HUES48 (cell line): ENCODE measurements at regions not wholly inside any gene's neighbourhood (a gene's known extent, or its start where the extent isn't known, plus 50 kb on each side); places are given as distances from the start of the nearest gene placed in this dataset.

ENCODE experiments used
- H3K27ac ChIP-seq: one replicate; pipeline ENCODE4 v1.7.0; 2013; ENCODE audit warnings: low read depth, low read length, inconsistent platforms
- H3K27me3 ChIP-seq: 2 replicates; pipeline ENCODE4 v1.6.1; 2013; ENCODE audit warnings: mild to moderate bottlenecking, low read length; ENCODE audit not compliant: control insufficient read depth, insufficient read depth
- H3K36me3 ChIP-seq: 2 replicates; pipeline ENCODE4 v1.6.1; 2013; ENCODE audit warnings: low read length; ENCODE audit not compliant: control insufficient read depth, insufficient read depth
- H3K4me1 ChIP-seq: 2 replicates; pipeline ENCODE4 v1.6.1; 2013; ENCODE audit warnings: mild to moderate bottlenecking, low read length; ENCODE audit not compliant: control insufficient read depth, insufficient read depth
- H3K4me3 ChIP-seq: 2 replicates; pipeline ENCODE4 v1.5.1; 2013; ENCODE audit warnings: mild to moderate bottlenecking, low read depth, low read length
- H3K9ac ChIP-seq: 2 replicates; pipeline ENCODE4 v1.6.1; 2013; ENCODE audit warnings: mild to moderate bottlenecking, low read depth, low read length, moderate library complexity
- H3K9me3 ChIP-seq: 2 replicates; pipeline ENCODE4 v1.6.1; 2013; ENCODE audit warnings: low read length; ENCODE audit not compliant: control insufficient read depth, insufficient read depth

DNA sequence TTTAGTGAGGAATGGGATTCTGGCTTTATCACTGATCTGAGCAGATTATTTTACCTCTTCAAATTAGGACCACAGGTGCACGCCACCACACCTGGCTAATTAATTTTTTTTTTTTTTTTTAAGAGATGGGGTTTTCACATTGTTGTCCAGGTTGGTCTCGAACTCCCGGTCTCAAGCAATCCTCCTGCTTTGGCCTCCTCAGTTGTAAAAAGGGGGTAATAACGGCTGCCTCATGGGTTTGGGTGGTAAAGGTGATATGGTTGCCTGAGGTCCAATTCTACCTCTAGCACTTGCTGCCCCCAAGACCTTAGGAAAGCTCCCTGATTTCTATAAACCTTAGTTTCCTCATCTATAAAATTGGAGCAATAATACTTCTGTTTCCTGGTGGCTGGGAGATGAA is 130.7 kb upstream of the HS3ST2 start:
- no peaks in the 10 kb centered on the region for H3K27me3 ChIP-seq
- peaks cover 18% of the 10 kb centered on the region for H3K4me1 ChIP-seq
- peaks cover 9% of the 10 kb centered on the region; the same call in 1 of the 2 replicates for H3K9me3 ChIP-seq
- H3K9ac ChIP-seq, result no peak overlapping the region
- H3K27ac ChIP-seq, result no peak overlapping the region
- no peaks in the 10 kb centered on the region for H3K36me3 ChIP-seq
- H3K4me3 ChIP-seq, result no peak overlapping the region

DNA sequence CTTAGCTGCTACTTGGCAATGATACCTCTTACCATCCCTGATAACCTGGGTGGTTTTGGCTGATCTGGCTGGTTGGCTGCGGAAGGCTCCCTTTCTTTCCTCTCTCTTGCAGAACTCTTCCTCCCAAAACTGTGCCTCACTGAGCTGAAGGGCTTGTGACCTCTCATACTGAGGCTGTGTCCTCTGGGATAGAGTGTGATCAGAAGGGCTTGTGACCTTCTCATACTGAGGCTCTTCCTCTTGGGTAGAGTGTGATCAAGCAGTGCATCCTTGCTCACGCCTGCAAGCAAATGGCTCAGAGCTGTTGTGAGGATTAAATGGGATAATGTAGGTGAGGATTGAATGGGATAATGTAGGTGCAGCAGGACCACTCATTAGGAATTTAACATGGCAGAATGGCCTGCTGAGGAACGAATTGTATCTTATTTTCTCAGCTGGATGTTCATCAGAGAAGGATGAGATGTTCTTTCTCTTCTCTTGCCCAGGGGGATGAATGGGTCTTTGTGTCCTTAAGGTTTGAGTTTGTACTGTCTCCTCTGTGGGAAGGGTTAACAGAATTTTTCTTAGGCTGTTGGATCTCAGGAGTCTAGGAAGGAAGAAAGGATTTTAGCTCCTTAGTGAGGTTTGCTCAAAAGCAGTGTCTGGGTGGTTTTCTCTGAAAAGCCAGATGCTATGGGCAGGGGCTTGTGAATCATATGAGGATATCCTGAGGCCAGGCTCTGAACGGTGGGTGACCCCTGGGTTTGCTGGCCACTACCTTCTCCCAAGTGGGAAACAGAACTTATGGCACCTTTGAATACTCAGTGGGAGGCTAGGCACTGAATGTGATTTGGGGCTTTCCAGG is 130.0 kb upstream of the HS3ST2 start:
- Histone ChIP-seq H3K27ac (no peak overlapping the region), H3K4me3 (no peak overlapping the region), H3K4me1 (peaks cover 18% of the 10 kb centered on the region), H3K9ac (no peak overlapping the region), H3K27me3 (no peaks in the 10 kb centered on the region), H3K36me3 (no peaks in the 10 kb centered on the region), H3K9me3 (peaks cover 9% of the 10 kb centered on the region; the same call in 1 of the 2 replicates)

DNA sequence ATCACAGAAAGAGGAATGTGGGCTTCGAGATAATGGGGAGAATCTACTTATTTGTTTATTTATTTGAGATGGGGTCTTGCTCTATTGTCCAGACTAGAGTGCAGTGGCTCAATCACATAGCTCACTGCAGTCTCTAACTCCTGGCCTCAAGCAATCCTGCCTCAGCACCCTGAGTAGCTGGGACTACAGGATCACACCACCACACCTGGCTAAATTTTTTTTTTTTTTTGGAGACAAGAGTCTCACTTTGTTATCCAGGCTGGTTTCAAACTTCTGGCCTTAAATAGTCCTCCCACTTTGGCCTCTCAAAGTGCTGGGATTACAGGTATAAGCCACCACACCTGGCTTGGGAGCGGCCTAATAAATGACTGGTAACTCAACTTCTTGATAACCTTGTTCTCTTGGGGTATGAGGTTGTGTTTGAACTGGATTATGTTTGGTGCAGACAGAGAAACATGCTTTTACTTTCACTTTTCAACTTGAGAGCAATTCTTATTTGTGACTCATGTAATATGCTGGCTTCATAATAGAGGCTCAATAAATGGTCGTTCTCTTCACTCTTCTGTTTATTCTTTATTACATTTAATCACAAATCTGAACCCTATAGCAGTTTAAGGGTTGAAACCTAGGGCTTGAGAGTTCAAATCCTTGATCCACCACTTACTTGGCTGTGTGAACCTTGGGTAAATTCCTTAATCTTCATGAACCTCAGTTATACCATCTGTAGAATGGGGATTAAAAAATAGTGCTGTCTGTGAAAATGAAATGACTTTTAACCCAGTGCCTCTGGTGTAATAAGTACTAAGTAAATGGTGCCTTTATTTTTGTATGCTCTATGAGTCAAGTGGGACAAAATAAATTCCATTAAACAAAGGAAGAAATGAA is 129.1 kb upstream of the HS3ST2 start:
- H3K36me3 ChIP-seq, result no peaks in the 10 kb centered on the region
- H3K9ac ChIP-seq, result no peak overlapping the region
- H3K27ac ChIP-seq, result no peak overlapping the region
- H3K27me3 ChIP-seq, result no peaks in the 10 kb centered on the region
- H3K9me3 ChIP-seq, result peaks cover 9% of the 10 kb centered on the region; the same call in 1 of the 2 replicates
- peaks cover 18% of the 10 kb centered on the region for H3K4me1 ChIP-seq
- H3K4me3 ChIP-seq, result no peak overlapping the region

DNA sequence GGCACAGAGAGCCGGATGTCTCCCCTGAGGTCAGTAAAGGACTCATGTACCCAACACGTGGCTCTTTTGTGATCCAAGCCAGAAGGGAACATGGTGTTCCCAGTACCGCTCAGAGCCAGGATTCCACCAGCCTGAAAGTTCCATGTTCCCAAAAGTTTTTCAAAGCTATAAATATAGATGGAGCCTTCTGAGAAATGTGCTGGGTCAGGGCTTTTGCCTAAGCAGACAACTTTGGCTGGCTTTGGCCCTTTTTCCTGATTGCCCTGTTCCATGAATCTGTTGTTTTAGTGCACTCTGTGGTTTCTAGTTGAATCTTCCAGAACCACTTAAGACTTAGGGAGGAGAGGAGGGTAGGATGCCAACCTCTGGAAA is 128.5 kb upstream of the HS3ST2 start:
- H3K4me1 ChIP-seq, result peaks cover 13% of the 10 kb centered on the region
- H3K9me3 ChIP-seq, result peaks cover 9% of the 10 kb centered on the region; the same call in 1 of the 2 replicates
- no peak overlapping the region for H3K9ac ChIP-seq
- no peak overlapping the region for H3K4me3 ChIP-seq
- H3K27ac ChIP-seq, result no peak overlapping the region
- H3K27me3 ChIP-seq, result no peaks in the 10 kb centered on the region
- H3K36me3 ChIP-seq, result no peaks in the 10 kb centered on the region

DNA sequence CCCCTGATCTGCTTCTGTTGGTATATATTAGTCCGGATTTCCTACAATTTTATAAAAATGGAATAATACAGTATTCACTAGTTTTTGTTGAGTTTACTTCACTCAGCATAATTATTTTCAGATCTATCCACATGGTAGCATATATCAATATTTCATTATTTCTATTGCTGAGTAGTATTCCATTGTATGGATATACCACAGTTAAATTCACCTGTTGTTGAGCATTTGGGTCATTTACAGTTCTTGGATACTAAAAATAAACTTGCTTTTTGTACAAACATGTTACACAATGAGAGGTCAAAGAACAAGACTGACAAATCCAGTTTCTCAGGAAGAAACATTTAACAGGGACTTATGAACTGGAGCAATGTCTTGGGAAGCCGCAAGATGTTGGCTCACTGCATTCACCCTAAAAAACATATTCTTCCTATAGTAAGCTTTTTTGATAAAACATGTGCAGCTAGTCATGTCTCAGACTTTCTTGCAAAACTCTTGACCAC is 126.9 kb upstream of the HS3ST2 start:
- H3K4me3 ChIP-seq, result no peak overlapping the region
- H3K36me3 ChIP-seq, result no peaks in the 10 kb centered on the region
- H3K9me3 ChIP-seq, result peaks cover 9% of the 10 kb centered on the region; the same call in 1 of the 2 replicates
- H3K27me3 ChIP-seq, result no peaks in the 10 kb centered on the region
- no peak overlapping the region for H3K27ac ChIP-seq
- 0 out of 2 replicates have a peak, but pooled peaks cover 4% of the 10 kb centered on the region for H3K4me1 ChIP-seq
- H3K9ac ChIP-seq, result no peak overlapping the region

DNA sequence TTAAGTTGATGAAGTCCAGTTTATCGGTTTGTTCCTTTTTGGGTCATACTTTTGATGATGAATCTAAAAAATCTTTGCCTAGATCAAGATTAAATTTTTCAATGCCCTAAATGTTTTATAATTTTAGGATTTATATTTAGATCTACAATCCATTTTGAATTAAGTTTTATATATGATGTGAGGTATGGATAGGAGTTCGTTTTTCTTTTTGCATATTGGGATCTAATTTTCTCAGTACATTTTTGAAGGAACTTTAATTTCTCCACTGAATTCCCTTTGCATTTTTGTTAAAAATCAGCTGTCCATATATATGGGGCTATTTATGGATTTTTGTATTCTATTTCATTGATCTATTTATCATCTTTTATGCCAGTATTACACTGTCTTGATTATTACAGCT is 125.5 kb upstream of the HS3ST2 start:
- H3K27ac ChIP-seq, result no peak overlapping the region
- H3K9me3 ChIP-seq, result peaks cover 9% of the 10 kb centered on the region; the same call in 1 of the 2 replicates
- H3K27me3 ChIP-seq, result no peaks in the 10 kb centered on the region
- no peaks in the 10 kb centered on the region for H3K36me3 ChIP-seq
- H3K9ac ChIP-seq, result no peak overlapping the region
- H3K4me1 ChIP-seq, result 0 out of 2 replicates have a peak, but pooled peaks cover 2% of the 10 kb centered on the region
- no peak overlapping the region for H3K4me3 ChIP-seq

DNA sequence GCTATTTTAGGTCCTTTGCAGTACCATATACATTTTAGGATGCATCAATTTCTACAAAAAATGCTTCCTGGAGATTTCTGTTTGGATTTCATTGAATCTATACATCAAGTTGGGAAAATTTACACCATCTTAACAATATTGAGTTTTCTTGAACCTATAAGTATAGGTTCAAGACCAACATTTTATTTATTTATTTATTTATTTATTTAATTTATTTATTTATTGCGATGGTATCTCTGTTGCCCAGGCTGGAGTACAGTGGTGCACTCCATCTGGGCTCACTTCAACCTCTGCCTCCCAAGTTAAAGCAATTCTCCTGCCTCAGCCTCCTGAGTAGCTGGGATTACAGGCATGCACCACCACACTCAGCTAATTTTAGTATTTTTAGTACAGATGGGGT is 125.0 kb upstream of the HS3ST2 start:
- no peak overlapping the region for H3K27ac ChIP-seq
- no peaks in the 10 kb centered on the region for H3K36me3 ChIP-seq
- H3K9ac ChIP-seq, result no peak overlapping the region
- peaks cover 9% of the 10 kb centered on the region; the same call in 1 of the 2 replicates for H3K9me3 ChIP-seq
- H3K27me3 ChIP-seq, result no peaks in the 10 kb centered on the region
- H3K4me3 ChIP-seq, result no peak overlapping the region
- H3K4me1 ChIP-seq, result 0 out of 2 replicates have a peak, but pooled peaks cover 2% of the 10 kb centered on the region

DNA sequence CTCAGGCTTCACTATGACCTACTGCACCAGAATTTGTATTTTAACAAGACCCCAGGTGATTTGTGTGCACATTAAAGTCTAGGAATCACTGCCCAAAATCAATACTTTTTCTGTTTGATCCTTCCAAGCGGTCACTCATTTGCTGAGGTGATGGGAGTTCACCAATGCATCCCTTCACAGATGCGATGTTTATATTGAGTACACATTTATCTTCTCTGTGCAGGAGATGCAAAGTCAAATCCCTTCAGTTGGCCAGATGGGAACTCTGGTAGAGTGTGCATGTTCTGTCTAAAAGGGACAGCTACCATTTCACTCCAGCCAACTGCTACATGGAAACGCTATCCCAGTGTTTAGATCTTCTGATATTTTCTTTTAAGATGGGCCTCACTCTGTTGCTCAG is 122.6 kb upstream of the HS3ST2 start:
- H3K27ac ChIP-seq, result no peak overlapping the region
- no peak overlapping the region for H3K4me3 ChIP-seq
- H3K36me3 ChIP-seq, result no peaks in the 10 kb centered on the region
- peaks cover 9% of the 10 kb centered on the region; the same call in 1 of the 2 replicates for H3K9me3 ChIP-seq
- H3K4me1 ChIP-seq, result no peaks in the 10 kb centered on the region
- H3K27me3 ChIP-seq, result no peaks in the 10 kb centered on the region
- no peak overlapping the region for H3K9ac ChIP-seq

DNA sequence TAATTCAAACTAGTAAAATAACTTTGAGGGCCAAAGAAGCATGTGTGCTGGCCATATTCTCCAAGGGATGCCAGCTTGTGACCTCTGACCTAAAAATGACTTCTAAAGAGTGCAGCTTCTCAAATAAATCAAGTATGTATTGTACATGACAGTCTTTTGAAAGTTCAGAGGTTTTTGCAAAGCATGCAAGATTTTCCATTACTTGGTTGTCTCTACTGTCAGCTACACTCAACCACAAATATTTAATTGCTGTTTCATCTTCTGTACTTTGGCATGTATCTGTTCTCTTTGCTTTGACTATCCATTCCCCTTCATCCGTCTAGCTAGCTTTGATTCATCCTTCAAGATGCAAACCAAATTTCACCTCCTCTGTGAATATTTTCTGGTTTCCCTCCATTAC is 121.9 kb upstream of the HS3ST2 start:
- H3K9ac ChIP-seq, result no peak overlapping the region
- H3K27ac ChIP-seq, result no peak overlapping the region
- no peaks in the 10 kb centered on the region for H3K36me3 ChIP-seq
- no peak overlapping the region for H3K4me3 ChIP-seq
- H3K4me1 ChIP-seq, result no peaks in the 10 kb centered on the region
- no peaks in the 10 kb centered on the region for H3K27me3 ChIP-seq
- H3K9me3 ChIP-seq, result peaks cover 5% of the 10 kb centered on the region; the same call in 1 of the 2 replicates

DNA sequence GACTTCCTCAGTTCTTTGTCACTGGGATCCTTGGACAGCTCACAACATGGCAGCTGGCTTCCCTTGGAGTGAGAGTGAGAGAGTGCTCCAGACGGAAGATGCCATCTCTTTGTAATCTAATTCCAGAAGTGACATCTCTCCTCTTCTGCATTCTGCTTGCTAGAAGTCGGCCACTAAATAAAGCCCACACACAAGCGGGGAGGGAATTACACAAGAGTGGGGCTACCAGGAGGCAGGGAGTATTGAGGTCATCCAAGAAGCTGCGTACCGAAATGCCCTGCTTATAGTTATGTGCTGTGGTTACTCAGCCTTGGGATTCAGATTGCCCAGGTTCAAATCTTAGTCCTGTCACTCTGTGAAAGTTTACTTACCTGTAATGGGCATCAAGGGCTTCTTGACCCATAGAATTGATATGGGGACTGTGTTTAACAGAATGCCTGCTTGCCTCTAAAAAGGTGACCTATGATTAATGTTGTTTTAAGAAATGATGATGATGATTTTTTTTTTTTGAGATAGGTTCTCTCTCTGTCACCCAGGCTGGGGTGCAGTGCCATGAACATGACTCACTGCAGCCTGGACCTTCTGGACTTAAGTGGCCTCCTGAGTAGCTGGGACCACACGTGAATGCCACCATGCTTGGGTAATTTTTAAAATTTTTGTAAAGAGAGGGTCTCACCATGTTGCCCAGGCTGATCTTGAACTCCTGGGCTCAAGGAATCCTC is 120.9 kb upstream of the HS3ST2 start:
- H3K9me3 ChIP-seq, result no peaks in the 10 kb centered on the region
- no peaks in the 10 kb centered on the region for H3K36me3 ChIP-seq
- no peaks in the 10 kb centered on the region for H3K4me1 ChIP-seq
- no peak overlapping the region for H3K27ac ChIP-seq
- no peak overlapping the region for H3K4me3 ChIP-seq
- H3K27me3 ChIP-seq, result no peaks in the 10 kb centered on the region
- H3K9ac ChIP-seq, result no peak overlapping the region
